Activated CD4-positive, alpha-beta memory T cell treated with anti-CD3 and anti-CD28 coated beads for 36 hours (primary cell): ENCODE measurements at regions not wholly inside any gene's neighbourhood (a gene's known extent, or its start where the extent isn't known, plus 50 kb on each side); places are given as distances from the start of the nearest gene placed in this dataset.

Source experiments
- CTCF ChIA-PET: fragments of 350-600 bp; sonication (Branson Sonifier 250); formaldehyde crosslinking; loops from one replicate; lab custom pipeline; 2021; ENCODE audit warnings: antibody characterized with exemption, inconsistent platforms; lab: Charles Lee
- POLR2A ChIA-PET: fragments of 350-600 bp; sonication (Branson Sonifier 250); formaldehyde crosslinking; loops from one replicate; lab custom pipeline; 2021; ENCODE audit warnings: antibody characterized with exemption; lab: Charles Lee
- DNase-seq: peaks from one replicate; pipeline ENCODE4 v3.0.0-alpha.2; 2020
- H3K27ac Mint-ChIP-seq: one replicate; pipeline ENCODE4 v1.8.0; 2021; ENCODE audit warnings: mixed read lengths
- H3K27me3 Mint-ChIP-seq: one replicate; pipeline ENCODE4 v1.8.0; 2021; ENCODE audit warnings: mixed read lengths
- H3K36me3 Mint-ChIP-seq: one replicate; pipeline ENCODE4 v1.8.0; 2021; ENCODE audit warnings: mixed read lengths
- H3K4me1 Mint-ChIP-seq: one replicate; pipeline ENCODE4 v1.8.0; 2021; ENCODE audit warnings: low read depth, mixed read lengths
- H3K4me3 Mint-ChIP-seq: one replicate; pipeline ENCODE4 v1.8.0; 2021; ENCODE audit warnings: mild to moderate bottlenecking, mixed read lengths
- H3K9me3 Mint-ChIP-seq: one replicate; pipeline ENCODE4 v1.8.0; 2021; ENCODE audit warnings: mixed read lengths
- intact Hi-C: fragments of 100-400 bp; cut with micrococcal nuclease; formaldehyde crosslinking; loops from one replicate; pipeline ENCODE4 v1.15.1; 2023

- Mint-ChIP-seq H3K4me3 (no peak overlapping the region), H3K4me1 (no peaks in the 10 kb centered on the region), H3K36me3 (no peaks in the 10 kb centered on the region), H3K27me3 (no peaks in the 10 kb centered on the region), H3K9me3 (peaks cover 2% of the 10 kb centered on the region), H3K27ac (no peak overlapping the region)
- intact Hi-C loops, result no loop called here
- CTCF ChIA-PET, result no interaction called here
- no peak for DNase-seq
- POLR2A ChIA-PET, result no interaction called here
Observed at GRCh38 chr3:24033818-24034217, 88.7 kb downstream of the NR1D2 start.

DNA sequence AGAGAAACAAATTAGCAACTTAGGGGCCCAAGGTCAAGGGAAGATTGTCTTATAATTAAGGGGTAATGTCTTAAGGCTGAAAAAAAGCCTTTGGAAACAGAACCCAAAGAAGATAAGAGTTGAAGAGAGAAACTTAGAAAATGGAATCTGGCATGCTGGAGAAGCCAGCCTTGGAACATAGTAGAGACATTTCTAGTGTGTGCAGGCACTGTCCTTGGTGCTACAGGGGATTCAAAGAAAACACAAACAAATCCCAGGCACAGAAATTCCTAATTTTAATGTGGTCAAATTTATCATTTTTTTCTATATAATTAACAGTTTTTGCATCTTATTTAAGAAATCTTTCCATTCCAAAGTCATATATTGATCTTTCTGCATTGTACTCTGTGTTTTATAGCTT is 89.4 kb downstream of the NR1D2 start:
- POLR2A ChIA-PET, result no interaction called here
- H3K9me3 Mint-ChIP-seq, result peaks cover 2% of the 10 kb centered on the region
- no peak overlapping the region for H3K4me3 Mint-ChIP-seq
- H3K27ac Mint-ChIP-seq, result no peak overlapping the region
- no peak for DNase-seq
- no peaks in the 10 kb centered on the region for H3K4me1 Mint-ChIP-seq
- CTCF ChIA-PET, result no interaction called here
- no peaks in the 10 kb centered on the region for H3K27me3 Mint-ChIP-seq
- no peaks in the 10 kb centered on the region for H3K36me3 Mint-ChIP-seq
- intact Hi-C loops, result no loop called here

GRCh38 chr3:24037971-24038370 is 92.9 kb downstream of the NR1D2 start:
- Mint-ChIP-seq H3K9me3 (peaks cover 2% of the 10 kb centered on the region), H3K27me3 (no peaks in the 10 kb centered on the region), H3K4me3 (no peak overlapping the region), H3K27ac (no peak overlapping the region), H3K4me1 (no peaks in the 10 kb centered on the region), H3K36me3 (no peaks in the 10 kb centered on the region)
- intact Hi-C loops, result no loop called here
- ChIA-PET POLR2A (no interaction called here), CTCF (no interaction called here)
- no peak for DNase-seq

- CTCF ChIA-PET, result interaction anchor here (0.6 kb wide), 1 partner anchor 143 kb away, joined by 3 read pairs; no protein-coding TSS in a partner anchor
- Mint-ChIP-seq H3K36me3 (no peaks in the 10 kb centered on the region), H3K9me3 (no peaks in the 10 kb centered on the region), H3K4me1 (no peaks in the 10 kb centered on the region), H3K4me3 (no peak overlapping the region), H3K27me3 (no peaks in the 10 kb centered on the region), H3K27ac (no peak overlapping the region)
- intact Hi-C loops, result no loop called here
- no peak for DNase-seq
- POLR2A ChIA-PET, result no interaction called here
Observed at GRCh38 chr3:24040311-24040710, 95.2 kb downstream of the NR1D2 start.

- Mint-ChIP-seq H3K27ac (no peak overlapping the region), H3K36me3 (no peaks in the 10 kb centered on the region), H3K9me3 (no peaks in the 10 kb centered on the region), H3K27me3 (no peaks in the 10 kb centered on the region), H3K4me3 (no peak overlapping the region), H3K4me1 (no peaks in the 10 kb centered on the region)
- no peak for DNase-seq
- POLR2A ChIA-PET, result no interaction called here
- CTCF ChIA-PET, result no interaction called here
- intact Hi-C loops, result no loop called here
Observed at GRCh38 chr3:24042174-24043059, 97.3 kb downstream of the NR1D2 start.

DNA sequence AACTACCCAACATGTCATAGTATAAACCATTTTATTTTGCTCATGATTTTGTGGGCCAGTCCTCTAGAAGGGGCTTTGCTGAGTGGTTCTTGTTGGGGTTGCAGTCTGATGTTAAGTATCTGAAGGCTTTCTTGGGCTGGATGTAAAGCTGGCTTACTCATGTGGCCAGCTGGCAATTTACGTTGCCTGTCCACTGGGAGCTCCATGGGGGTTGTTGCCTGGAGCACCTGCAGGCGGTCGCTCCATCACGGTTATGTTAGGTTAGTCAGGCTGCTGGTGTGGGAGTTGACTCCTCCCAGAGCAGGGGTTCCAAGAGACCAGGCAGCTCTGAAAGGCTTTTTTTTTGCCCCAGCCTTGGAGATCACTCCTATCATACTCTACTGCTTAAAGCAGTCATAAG is 98.1 kb downstream of the NR1D2 start:
- intact Hi-C loops, result no loop called here
- Mint-ChIP-seq H3K4me1 (peaks cover 6% of the 10 kb centered on the region), H3K27me3 (no peaks in the 10 kb centered on the region), H3K27ac (no peak overlapping the region), H3K9me3 (no peaks in the 10 kb centered on the region), H3K4me3 (no peak overlapping the region), H3K36me3 (no peaks in the 10 kb centered on the region)
- POLR2A ChIA-PET, result no interaction called here
- no peak for DNase-seq
- CTCF ChIA-PET, result no interaction called here

GRCh38 chr3:24043985-24044384 is 98.9 kb downstream of the NR1D2 start:
- Mint-ChIP-seq H3K27ac (no peak overlapping the region), H3K9me3 (no peaks in the 10 kb centered on the region), H3K4me3 (no peak overlapping the region), H3K27me3 (no peaks in the 10 kb centered on the region), H3K4me1 (peaks cover 6% of the 10 kb centered on the region), H3K36me3 (no peaks in the 10 kb centered on the region)
- DNase-seq, result no peak
- POLR2A ChIA-PET, result no interaction called here
- intact Hi-C loops, result no loop called here
- CTCF ChIA-PET, result no interaction called here

- no peak for DNase-seq
- intact Hi-C loops, result no loop called here
- POLR2A ChIA-PET, result no interaction called here
- H3K4me3 Mint-ChIP-seq, result no peak overlapping the region
- peaks cover 6% of the 10 kb centered on the region for H3K4me1 Mint-ChIP-seq
- no peak overlapping the region for H3K27ac Mint-ChIP-seq
- CTCF ChIA-PET, result no interaction called here
- no peaks in the 10 kb centered on the region for H3K27me3 Mint-ChIP-seq
- no peaks in the 10 kb centered on the region for H3K9me3 Mint-ChIP-seq
- H3K36me3 Mint-ChIP-seq, result no peaks in the 10 kb centered on the region
Observed at GRCh38 chr3:24046214-24046613, 101.1 kb downstream of the NR1D2 start.

DNA sequence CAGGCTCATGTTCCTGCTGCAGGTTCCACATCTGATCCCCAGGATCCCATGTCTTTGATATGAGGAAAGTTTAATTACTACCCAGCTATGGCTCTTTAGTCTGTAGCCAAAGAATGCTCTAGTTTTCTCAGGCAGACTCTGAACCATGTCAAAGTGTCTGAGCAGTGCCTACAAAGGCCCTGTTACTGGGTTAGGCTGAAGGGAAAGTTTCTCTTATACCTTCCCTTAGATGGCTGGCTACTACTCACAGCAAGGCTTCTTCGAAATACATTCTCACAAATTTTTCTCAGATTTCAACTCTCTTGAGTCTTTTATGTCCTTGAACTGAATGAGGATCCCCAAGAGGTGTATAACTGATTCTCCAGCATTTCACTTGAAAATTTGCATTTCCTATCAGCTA is 102.4 kb downstream of the NR1D2 start:
- Mint-ChIP-seq H3K27ac (no peak overlapping the region), H3K36me3 (no peaks in the 10 kb centered on the region), H3K9me3 (no peaks in the 10 kb centered on the region), H3K4me3 (no peak overlapping the region), H3K27me3 (no peaks in the 10 kb centered on the region), H3K4me1 (peaks cover 6% of the 10 kb centered on the region)
- CTCF ChIA-PET, result interaction anchor here (1.0 kb wide), 1 partner anchor 48 kb away, joined by 3 read pairs; no protein-coding TSS in a partner anchor
- POLR2A ChIA-PET, result no interaction called here
- no peak for DNase-seq
- intact Hi-C loops, result no loop called here

DNA sequence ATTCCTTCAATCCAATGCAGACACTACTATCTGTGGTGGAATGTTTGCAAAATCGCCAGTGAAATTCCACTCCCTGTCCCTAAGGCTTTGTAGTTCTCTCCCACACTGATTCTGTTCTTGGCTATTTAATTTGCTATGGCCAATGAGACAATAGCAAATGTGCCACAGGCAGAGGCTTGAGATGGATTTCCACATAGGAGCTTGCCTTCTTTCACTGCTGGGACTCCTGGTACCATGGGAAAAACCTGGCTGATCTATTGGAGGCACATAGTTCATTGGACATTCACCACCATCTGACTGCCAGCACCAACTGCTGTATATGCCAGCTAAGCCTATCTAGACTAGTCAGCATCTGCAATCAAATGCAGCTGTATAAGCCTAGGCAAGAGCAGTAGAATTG is 103.8 kb downstream of the NR1D2 start:
- intact Hi-C loops, result no loop called here
- no peak overlapping the region for H3K4me3 Mint-ChIP-seq
- no peak for DNase-seq

GRCh38 chr3:24052446-24052845 is 107.4 kb downstream of the NR1D2 start:
- intact Hi-C loops, result no loop called here
- no peaks in the 10 kb centered on the region for H3K36me3 Mint-ChIP-seq
- H3K27ac Mint-ChIP-seq, result no peak overlapping the region
- no peak overlapping the region for H3K4me3 Mint-ChIP-seq
- ChIA-PET POLR2A (no interaction called here), CTCF (no interaction called here)
- no peak for DNase-seq
- peaks cover 2% of the 10 kb centered on the region for H3K9me3 Mint-ChIP-seq
- H3K4me1 Mint-ChIP-seq, result peaks cover 6% of the 10 kb centered on the region
- no peaks in the 10 kb centered on the region for H3K27me3 Mint-ChIP-seq

More for the DNA sequence above, 103.8 kb downstream of the NR1D2 start:
- no peaks in the 10 kb centered on the region for H3K9me3 Mint-ChIP-seq
- ChIA-PET POLR2A (no interaction called here), CTCF (no interaction called here)
- peaks cover 6% of the 10 kb centered on the region for H3K4me1 Mint-ChIP-seq
- no peaks in the 10 kb centered on the region for H3K36me3 Mint-ChIP-seq
- no peaks in the 10 kb centered on the region for H3K27me3 Mint-ChIP-seq
- H3K27ac Mint-ChIP-seq, result no peak overlapping the region

- no peak overlapping the region for H3K4me3 Mint-ChIP-seq
- H3K4me1 Mint-ChIP-seq, result no peaks in the 10 kb centered on the region
- intact Hi-C loops, result no loop called here
- H3K9me3 Mint-ChIP-seq, result peaks cover 2% of the 10 kb centered on the region
- CTCF ChIA-PET, result no interaction called here
- no peak overlapping the region for H3K27ac Mint-ChIP-seq
- no peaks in the 10 kb centered on the region for H3K36me3 Mint-ChIP-seq
- DNase-seq, result no peak
- peaks cover 5% of the 10 kb centered on the region for H3K27me3 Mint-ChIP-seq
- POLR2A ChIA-PET, result no interaction called here
Observed at GRCh38 chr3:24058940-24059705, 114.0 kb downstream of the NR1D2 start.
